SU-DHL-6 (cell line): ENCODE measurements at regions not wholly inside any gene's neighbourhood (a gene's known extent, or its start where the extent isn't known, plus 50 kb on each side); places are given as distances from the start of the nearest gene placed in this dataset.

ENCODE experiments used
- H2AFZ ChIP-seq: fragments of 200-600 bp; sonication (generic); 2 replicates; pipeline ENCODE4 v1.6.1; 2014; ENCODE audit warnings: low read depth, mild to moderate bottlenecking, moderate library complexity, mixed read lengths, antibody characterized with exemption, low read length; ENCODE audit not compliant: severe bottlenecking
- H3F3A ChIP-seq: fragments of 200-600 bp; shearing (Covaris generic); 2 replicates; pipeline ENCODE4 v1.6.0; 2016; ENCODE audit warnings: antibody characterized with exemption, mild to moderate bottlenecking; ENCODE audit not compliant: insufficient read depth
- H3K27ac ChIP-seq: fragments of 200-600 bp; sonication (generic); 2 replicates; pipeline ENCODE4 v1.5.1; 2016; ENCODE audit warnings: low read depth, mild to moderate bottlenecking, low read length, moderate library complexity, mixed read lengths
- H3K27me3 ChIP-seq: fragments of 200-600 bp; sonication (generic), shearing (Covaris generic); 2 replicates; pipeline ENCODE4 v1.6.0; 2014; ENCODE audit warnings: mild to moderate bottlenecking, low read length
- H3K36me3 ChIP-seq: fragments of 200-600 bp; sonication (generic); 2 replicates; pipeline ENCODE4 v1.6.1; 2014; ENCODE audit warnings: mild to moderate bottlenecking, low read length, mixed read lengths
- H3K4me2 ChIP-seq: fragments of 300-600, 200-600 bp; shearing (Covaris generic), sonication (generic); 2 replicates; pipeline ENCODE4 v1.6.0; 2014; ENCODE audit warnings: low read length, low read depth, mild to moderate bottlenecking; ENCODE audit not compliant: poor library complexity, severe bottlenecking
- H3K4me3 ChIP-seq: fragments of 200-600 bp; sonication (generic); 2 replicates; pipeline ENCODE4 v1.5.1; 2014; ENCODE audit warnings: antibody characterized with exemption, low read length, mild to moderate bottlenecking, mixed read lengths; ENCODE audit not compliant: insufficient read depth, poor library complexity, severe bottlenecking
- H3K79me2 ChIP-seq: fragments of 200-600 bp; sonication (generic); 2 replicates; pipeline ENCODE4 v1.6.1; 2014; ENCODE audit warnings: mild to moderate bottlenecking, low read length, moderate library complexity; ENCODE audit not compliant: insufficient read depth
- H3K9ac ChIP-seq: fragments of 200-600 bp; sonication (generic); 2 replicates; pipeline ENCODE4 v1.7.0; 2014; ENCODE audit warnings: mild to moderate bottlenecking, low read length
- H3K9me2 ChIP-seq: fragments of 200-600 bp; sonication (generic); replicated peaks from 2 replicates; pipeline ENCODE4 v1.6.1; 2014; ENCODE audit warnings: low read length; ENCODE audit not compliant: insufficient read depth
- H3K9me3 ChIP-seq: fragments of 200-600 bp; sonication (generic); 2 replicates; pipeline ENCODE4 v1.6.1; 2014; ENCODE audit warnings: low read length, mixed read lengths; ENCODE audit not compliant: insufficient read depth
- H4K20me1 ChIP-seq: fragments of 200-600 bp; sonication (generic); 2 replicates; pipeline ENCODE4 v1.6.1; 2014; ENCODE audit warnings: low read depth, mild to moderate bottlenecking, antibody characterized with exemption, low read length, moderate library complexity, mixed read lengths
- EZH2phosphoT487 ChIP-seq: fragments of 200-600 bp; sonication (generic), shearing (Covaris generic); conservative IDR thresholded peaks from 2 replicates; pipeline ENCODE4 v1.6.1; 2018; ENCODE audit warnings: mild to moderate bottlenecking, antibody characterized with exemption, low read length, moderate library complexity, mixed read lengths
- TF ChIP-seq, protein P1 (sequence below): fragments of 200-600 bp; sonication (generic); IDR thresholded peaks from one replicate; pipeline ENCODE4 v1.5.1; 2017; ENCODE audit warnings: antibody characterized with exemption, mild to moderate bottlenecking, low read length, moderate library complexity; ENCODE audit not compliant: insufficient read depth, poor library complexity, severe bottlenecking

DNA sequence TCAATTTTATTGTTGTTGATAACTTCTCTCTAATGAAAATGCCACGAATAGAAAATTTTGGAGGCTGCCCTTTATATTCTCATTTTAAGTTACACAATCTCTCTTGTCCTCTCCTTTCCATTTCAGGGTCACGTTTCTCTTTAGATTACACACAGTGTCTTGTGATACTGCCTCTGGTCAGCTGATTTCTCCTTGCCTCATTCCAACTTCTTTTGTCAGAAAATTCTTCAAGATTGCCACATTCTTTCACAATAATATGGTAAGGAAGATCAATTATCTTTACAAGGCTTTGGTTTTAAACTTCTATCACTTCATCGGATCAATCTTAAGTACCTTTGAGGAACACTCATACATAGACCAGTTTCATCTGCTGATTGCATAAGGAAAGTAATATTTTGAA lies 370.3 kb downstream of the RFPL4B start:
- no peak overlapping the region for H3K9ac ChIP-seq
- H3K4me2 ChIP-seq = no peak overlapping the region
- no peaks in the 10 kb centered on the region for H3K27me3 ChIP-seq
- no peak overlapping the region for H2AFZ ChIP-seq
- H3K36me3 ChIP-seq = no peaks in the 10 kb centered on the region
- H3K79me2 ChIP-seq = no peaks in the 10 kb centered on the region
- no peaks in the 10 kb centered on the region for H4K20me1 ChIP-seq
- no peak overlapping the region for H3K4me3 ChIP-seq
- no peaks in the 10 kb centered on the region for H3K9me2 ChIP-seq
- no peak overlapping the region for H3K27ac ChIP-seq
- no peaks in the 10 kb centered on the region for H3F3A ChIP-seq
- H3K9me3 ChIP-seq = no peaks in the 10 kb centered on the region
- TF ChIP-seq, protein P1, sequence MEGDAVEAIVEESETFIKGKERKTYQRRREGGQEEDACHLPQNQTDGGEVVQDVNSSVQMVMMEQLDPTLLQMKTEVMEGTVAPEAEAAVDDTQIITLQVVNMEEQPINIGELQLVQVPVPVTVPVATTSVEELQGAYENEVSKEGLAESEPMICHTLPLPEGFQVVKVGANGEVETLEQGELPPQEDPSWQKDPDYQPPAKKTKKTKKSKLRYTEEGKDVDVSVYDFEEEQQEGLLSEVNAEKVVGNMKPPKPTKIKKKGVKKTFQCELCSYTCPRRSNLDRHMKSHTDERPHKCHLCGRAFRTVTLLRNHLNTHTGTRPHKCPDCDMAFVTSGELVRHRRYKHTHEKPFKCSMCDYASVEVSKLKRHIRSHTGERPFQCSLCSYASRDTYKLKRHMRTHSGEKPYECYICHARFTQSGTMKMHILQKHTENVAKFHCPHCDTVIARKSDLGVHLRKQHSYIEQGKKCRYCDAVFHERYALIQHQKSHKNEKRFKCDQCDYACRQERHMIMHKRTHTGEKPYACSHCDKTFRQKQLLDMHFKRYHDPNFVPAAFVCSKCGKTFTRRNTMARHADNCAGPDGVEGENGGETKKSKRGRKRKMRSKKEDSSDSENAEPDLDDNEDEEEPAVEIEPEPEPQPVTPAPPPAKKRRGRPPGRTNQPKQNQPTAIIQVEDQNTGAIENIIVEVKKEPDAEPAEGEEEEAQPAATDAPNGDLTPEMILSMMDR = no peak
- TF ChIP-seq EZH2phosphoT487 = no peak

DNA sequence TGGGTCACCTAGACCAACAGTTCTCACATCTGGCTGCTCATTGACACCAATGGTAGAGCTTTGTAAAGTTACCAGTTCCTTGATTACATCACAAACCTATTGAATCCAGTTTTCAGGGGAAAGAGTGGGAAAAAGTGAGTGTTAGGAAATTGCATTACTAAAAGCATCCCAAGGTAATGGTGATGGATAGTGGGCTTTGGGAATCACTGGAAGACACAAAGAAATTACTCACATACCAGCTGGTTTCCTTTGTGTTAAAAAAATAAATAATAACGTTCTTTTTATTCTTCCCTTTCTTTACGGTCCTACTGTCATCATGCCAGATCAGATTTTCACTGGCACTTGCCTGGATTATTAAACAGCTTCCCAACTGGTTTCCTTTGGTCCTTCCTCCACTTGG lies 370.7 kb downstream of the RFPL4B start:
- no peak overlapping the region for H2AFZ ChIP-seq

DNA sequence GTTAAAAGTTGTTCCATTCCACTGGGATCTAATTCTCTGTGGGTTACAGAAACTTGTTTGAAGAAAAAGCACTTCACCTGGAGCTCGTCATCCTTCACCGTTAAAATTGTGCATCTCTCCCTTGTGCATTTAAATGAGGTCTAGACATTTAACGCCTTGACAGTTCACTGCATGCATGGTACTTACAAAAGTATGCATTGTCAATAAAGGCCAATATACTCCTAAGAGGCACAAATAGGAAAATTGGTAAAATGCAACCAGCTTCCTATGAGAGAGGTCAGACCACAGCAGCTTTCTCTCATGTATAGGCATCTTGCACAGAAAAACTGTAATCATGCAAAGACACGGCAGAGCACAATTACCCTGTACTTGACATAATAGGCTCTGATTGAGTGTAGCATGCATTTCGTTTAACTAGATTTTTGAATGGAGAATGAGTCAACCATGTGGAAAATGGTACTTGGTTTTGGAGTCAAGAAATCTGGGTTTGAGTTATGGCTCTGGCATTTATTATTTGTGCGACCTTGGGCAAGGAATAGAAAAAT lies 378.5 kb downstream of the RFPL4B start:
- Histone ChIP-seq H3K9me3 (no peaks in the 10 kb centered on the region), H3K27ac (no peak overlapping the region), H3K79me2 (no peaks in the 10 kb centered on the region), H3K4me3 (no peak overlapping the region), H3K4me2 (no peak overlapping the region), H4K20me1 (no peaks in the 10 kb centered on the region), H3K9me2 (no peaks in the 10 kb centered on the region), H3F3A (no peaks in the 10 kb centered on the region), H3K36me3 (no peaks in the 10 kb centered on the region), H2AFZ (no peak overlapping the region), H3K27me3 (no peaks in the 10 kb centered on the region), H3K9ac (no peak overlapping the region)
- TF ChIP-seq, protein P1 = no peak
- TF ChIP-seq EZH2phosphoT487 = no peak

More for the DNA sequence above, 370.7 kb downstream of the RFPL4B start:
- H3K9me3 ChIP-seq = no peaks in the 10 kb centered on the region
- H3K9me2 ChIP-seq = no peaks in the 10 kb centered on the region
- no peak overlapping the region for H3K9ac ChIP-seq
- no peak overlapping the region for H3K4me2 ChIP-seq
- H3F3A ChIP-seq = no peaks in the 10 kb centered on the region
- no peaks in the 10 kb centered on the region for H4K20me1 ChIP-seq
- H3K27me3 ChIP-seq = no peaks in the 10 kb centered on the region
- H3K4me3 ChIP-seq = no peak overlapping the region
- H3K27ac ChIP-seq = no peak overlapping the region
- TF ChIP-seq, protein P1 = no peak
- no peak for TF ChIP-seq EZH2phosphoT487
- H3K79me2 ChIP-seq = no peaks in the 10 kb centered on the region
- no peaks in the 10 kb centered on the region for H3K36me3 ChIP-seq
